ENCODE measurements at regions not wholly inside any gene's neighbourhood (a gene's known extent, or its start where the extent isn't known, plus 50 kb on each side); places are given as distances from the start of the nearest gene placed in this dataset.

GRCh38 chr9:108290839-108291585, 564.8 kb downstream of the ACTL7B start:
- Histone ChIP-seq H3K27me3 (ENCODE audit: insufficient read depth, low read length) (no peaks in the 10 kb centered on the region), H3K56ac (ENCODE audit: insufficient read length, low read depth, low read length) (no peak overlapping the region), H3K9me3 (ENCODE audit: control insufficient read depth, low read depth, low read length) (no peaks in the 10 kb centered on the region), H3K23ac (ENCODE audit: insufficient read length, low read depth, low read length) (no peak overlapping the region), H3K4ac (ENCODE audit: low read depth, low read length) (no peak overlapping the region), H3K9ac (ENCODE audit: extremely low read depth, insufficient read length, low read length) (no peak overlapping the region), H4K91ac (ENCODE audit: insufficient read length, low read depth, low read length) (no peak overlapping the region), H4K5ac (ENCODE audit: insufficient read length, low read depth, low read length) (no peak overlapping the region), H3K18ac (ENCODE audit: insufficient read length, low read depth, low read length) (no peak overlapping the region), H3K27ac (ENCODE audit: insufficient read length, low read depth, low read length) (no peak overlapping the region), H3K79me2 (ENCODE audit: insufficient read depth, low read length) (no peaks in the 10 kb centered on the region), H2AK5ac (ENCODE audit: insufficient read length, low read length) (no peak overlapping the region), H2BK12ac (ENCODE audit: insufficient read length, low read depth, low read length) (no peak overlapping the region), H3K14ac (ENCODE audit: insufficient read depth, low read length) (no peak overlapping the region), H2BK120ac (ENCODE audit: low read depth, low read length, poor library complexity, severe bottlenecking) (no peak overlapping the region), H2AFZ (ENCODE audit: low read length) (no peak overlapping the region), H3K79me1 (ENCODE audit: insufficient read depth, low read depth, low read length, poor library complexity, severe bottlenecking) (no peaks in the 10 kb centered on the region), H3T11ph (ENCODE audit: low read length) (no peak overlapping the region), H3K4me1 (ENCODE audit: insufficient read depth, low read length) (no peaks in the 10 kb centered on the region), H3K4me2 (ENCODE audit: insufficient read depth, insufficient read length, low read length) (no peak overlapping the region), H2BK5ac (ENCODE audit: insufficient read length, low read length) (no peak overlapping the region), H2BK20ac (ENCODE audit: low read depth, low read length, poor library complexity, severe bottlenecking) (no peak overlapping the region), H2BK15ac (ENCODE audit: low read depth, low read length) (no peak overlapping the region), H3K23me2 (ENCODE audit: insufficient read length, low read depth, low read length, poor library complexity, severe bottlenecking) (no peaks in the 10 kb centered on the region), H4K20me1 (ENCODE audit: control insufficient read depth, insufficient read depth, insufficient read length) (no peaks in the 10 kb centered on the region), H4K8ac (replicated peaks; ENCODE audit: insufficient read length, low read depth, low read length) (no peak overlapping the region)
- no peak for DNase-seq
- Mint-ChIP-seq H3K36me3 (ENCODE audit: insufficient read depth in 1 of 3, low read depth in 3 of 3) (no peaks in the 10 kb centered on the region), H3K4me3 (no peak overlapping the region), H3K27me3 (ENCODE audit: low read depth) (no peaks in the 10 kb centered on the region), H3K27ac (no peak overlapping the region), H3K4me1 (no peaks in the 10 kb centered on the region), H3K9me3 (no peaks in the 10 kb centered on the region)
- no CpG with 5 or more reads among the region's 6 CpGs for WGBS (ENCODE audit: extremely low coverage, insufficient read length, low lambda C conversion rate)
- no peak for TF ChIP-seq CTCF (conservative IDR thresholded peaks at IDR 0.05)
